PC-9 (cell line): ENCODE measurements at regions not wholly inside any gene's neighbourhood (a gene's known extent, or its start where the extent isn't known, plus 50 kb on each side); places are given as distances from the start of the nearest gene placed in this dataset.

Experiments used
- EZH2 ChIP-seq: fragments of 200-600 bp; sonication (generic); IDR thresholded peaks from 2 replicates; pipeline ENCODE4 v1.8.0; 2017; ENCODE audit warnings: antibody characterized with exemption, low read depth
- TF ChIP-seq, protein P1 (sequence below): fragments of 200-600 bp; sonication (generic); conservative IDR thresholded peaks from 2 replicates; pipeline ENCODE4 v1.6.1; 2017; ENCODE audit warnings: mixed run types, antibody characterized with exemption, mild to moderate bottlenecking, moderate library complexity

DNA sequence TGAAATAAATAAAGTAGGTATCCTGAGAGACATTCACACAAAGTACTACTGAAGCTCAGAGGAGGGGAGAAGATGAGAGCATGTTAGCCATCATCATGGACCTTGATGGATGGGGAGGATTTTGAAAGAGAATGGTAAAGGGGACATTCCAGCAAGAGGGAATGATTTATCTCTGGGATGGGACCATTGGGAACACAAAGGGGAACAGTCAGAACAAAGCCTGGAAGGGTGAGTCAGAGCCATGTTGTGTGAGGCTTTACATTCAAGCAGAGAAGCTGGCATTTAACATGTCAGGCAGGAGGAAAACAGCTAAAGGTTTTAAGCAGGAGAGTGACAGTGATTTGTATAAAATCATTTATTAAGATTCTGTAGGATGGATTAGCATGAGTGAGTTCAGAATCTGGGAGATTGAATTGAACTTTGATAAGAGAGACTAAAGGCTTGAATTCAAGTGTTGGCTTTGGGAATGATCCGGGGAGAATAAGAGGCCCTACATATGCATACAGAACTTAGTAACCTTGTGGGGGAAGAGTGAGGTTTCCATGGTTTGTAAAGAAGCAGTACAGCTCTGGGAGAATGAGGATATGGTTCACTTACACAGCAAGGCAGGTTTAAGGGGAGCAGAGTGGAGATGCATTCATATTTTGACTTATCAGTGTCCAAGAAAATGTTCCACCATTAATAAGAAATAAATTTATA is 174.4 kb downstream of the SYT10 start:
- no peak for TF ChIP-seq EZH2
- TF ChIP-seq, protein P1, sequence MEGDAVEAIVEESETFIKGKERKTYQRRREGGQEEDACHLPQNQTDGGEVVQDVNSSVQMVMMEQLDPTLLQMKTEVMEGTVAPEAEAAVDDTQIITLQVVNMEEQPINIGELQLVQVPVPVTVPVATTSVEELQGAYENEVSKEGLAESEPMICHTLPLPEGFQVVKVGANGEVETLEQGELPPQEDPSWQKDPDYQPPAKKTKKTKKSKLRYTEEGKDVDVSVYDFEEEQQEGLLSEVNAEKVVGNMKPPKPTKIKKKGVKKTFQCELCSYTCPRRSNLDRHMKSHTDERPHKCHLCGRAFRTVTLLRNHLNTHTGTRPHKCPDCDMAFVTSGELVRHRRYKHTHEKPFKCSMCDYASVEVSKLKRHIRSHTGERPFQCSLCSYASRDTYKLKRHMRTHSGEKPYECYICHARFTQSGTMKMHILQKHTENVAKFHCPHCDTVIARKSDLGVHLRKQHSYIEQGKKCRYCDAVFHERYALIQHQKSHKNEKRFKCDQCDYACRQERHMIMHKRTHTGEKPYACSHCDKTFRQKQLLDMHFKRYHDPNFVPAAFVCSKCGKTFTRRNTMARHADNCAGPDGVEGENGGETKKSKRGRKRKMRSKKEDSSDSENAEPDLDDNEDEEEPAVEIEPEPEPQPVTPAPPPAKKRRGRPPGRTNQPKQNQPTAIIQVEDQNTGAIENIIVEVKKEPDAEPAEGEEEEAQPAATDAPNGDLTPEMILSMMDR, result no peak
